DOHH2 (cell line): ENCODE measurements at regions not wholly inside any gene's neighbourhood (a gene's known extent, or its start where the extent isn't known, plus 50 kb on each side); places are given as distances from the start of the nearest gene placed in this dataset.

Experiments used
- H3F3A ChIP-seq: fragments of 200-600 bp; sonication (generic), shearing (Covaris generic); 2 replicates; pipeline ENCODE4 v1.6.0; 2016; ENCODE audit warnings: antibody characterized with exemption, mild to moderate bottlenecking; ENCODE audit not compliant: control insufficient read depth, insufficient read depth
- H3K27ac ChIP-seq: fragments of 200-600 bp; sonication (generic); 2 replicates; pipeline ENCODE4 v1.5.1; 2014; ENCODE audit warnings: low read depth, mild to moderate bottlenecking, low read length, moderate library complexity
- H3K27me3 ChIP-seq: fragments of 200-600 bp; sonication (generic); 2 replicates; pipeline ENCODE4 v1.6.1; 2014; ENCODE audit warnings: mild to moderate bottlenecking, low read length, mixed read lengths; ENCODE audit not compliant: control insufficient read depth
- H3K36me3 ChIP-seq: fragments of 200-600 bp; sonication (generic); 2 replicates; pipeline ENCODE4 v1.6.1; 2014; ENCODE audit warnings: mild to moderate bottlenecking, low read length, moderate library complexity, mixed read lengths; ENCODE audit not compliant: control insufficient read depth
- H3K4me1 ChIP-seq: fragments of 200-600 bp; sonication (generic); 2 replicates; pipeline ENCODE4 v1.6.1; 2014; ENCODE audit warnings: mild to moderate bottlenecking, low read length, mixed read lengths; ENCODE audit not compliant: control insufficient read depth
- H3K4me2 ChIP-seq: fragments of 200-600 bp; sonication (generic); 2 replicates; pipeline ENCODE4 v1.6.0; 2014; ENCODE audit warnings: mild to moderate bottlenecking, low read length, moderate library complexity
- H3K4me3 ChIP-seq: fragments of 200-600 bp; sonication (generic); 2 replicates; pipeline ENCODE4 v1.5.1; 2014; ENCODE audit warnings: mild to moderate bottlenecking, low read length, mixed read lengths
- H3K79me2 ChIP-seq: fragments of 200-600 bp; sonication (generic); 2 replicates; pipeline ENCODE4 v1.6.1; 2014; ENCODE audit warnings: mild to moderate bottlenecking, low read length, mixed read lengths; ENCODE audit not compliant: control insufficient read depth
- H3K9me2 ChIP-seq: fragments of 200-600 bp; sonication (generic); replicated peaks from 2 replicates; pipeline ENCODE4 v1.6.1; 2014; ENCODE audit warnings: mild to moderate bottlenecking, low read length, mixed read lengths; ENCODE audit not compliant: control insufficient read depth
- H3K9me3 ChIP-seq: fragments of 200-600 bp; sonication (generic); 2 replicates; pipeline ENCODE4 v1.6.1; 2014; ENCODE audit warnings: antibody characterized with exemption, low read length, mixed read lengths; ENCODE audit not compliant: control insufficient read depth, insufficient read depth
- H4K20me1 ChIP-seq: fragments of 200-600 bp; sonication (generic); 2 replicates; pipeline ENCODE4 v1.6.0; 2014; ENCODE audit warnings: low read depth, mild to moderate bottlenecking, antibody characterized with exemption, low read length, moderate library complexity; ENCODE audit not compliant: control insufficient read depth, insufficient read depth
- EZH2phosphoT487 ChIP-seq: fragments of 200-600 bp; sonication (generic); IDR thresholded peaks from 2 replicates; pipeline ENCODE4 v1.6.1; 2017; ENCODE audit warnings: borderline replicate concordance, mild to moderate bottlenecking, antibody characterized with exemption, low read length, moderate library complexity, mixed read lengths
- TF ChIP-seq, protein P1 (sequence below): fragments of 200-600 bp; sonication (generic); IDR thresholded peaks from one replicate; pipeline ENCODE4 v1.5.1; 2014; ENCODE audit warnings: antibody characterized with exemption, mild to moderate bottlenecking, low read depth, low read length; ENCODE audit not compliant: poor library complexity, severe bottlenecking

- Histone ChIP-seq H4K20me1 (no peaks in the 10 kb centered on the region), H3K9me2 (no peaks in the 10 kb centered on the region), H3F3A (no peaks in the 10 kb centered on the region), H3K27ac (no peak overlapping the region), H3K9me3 (no peaks in the 10 kb centered on the region), H3K4me3 (no peak overlapping the region), H3K4me1 (no peaks in the 10 kb centered on the region), H3K27me3 (no peaks in the 10 kb centered on the region), H3K36me3 (no peaks in the 10 kb centered on the region), H3K4me2 (no peak overlapping the region), H3K79me2 (no peaks in the 10 kb centered on the region)
- TF ChIP-seq EZH2phosphoT487: no peak
- TF ChIP-seq, protein P1, sequence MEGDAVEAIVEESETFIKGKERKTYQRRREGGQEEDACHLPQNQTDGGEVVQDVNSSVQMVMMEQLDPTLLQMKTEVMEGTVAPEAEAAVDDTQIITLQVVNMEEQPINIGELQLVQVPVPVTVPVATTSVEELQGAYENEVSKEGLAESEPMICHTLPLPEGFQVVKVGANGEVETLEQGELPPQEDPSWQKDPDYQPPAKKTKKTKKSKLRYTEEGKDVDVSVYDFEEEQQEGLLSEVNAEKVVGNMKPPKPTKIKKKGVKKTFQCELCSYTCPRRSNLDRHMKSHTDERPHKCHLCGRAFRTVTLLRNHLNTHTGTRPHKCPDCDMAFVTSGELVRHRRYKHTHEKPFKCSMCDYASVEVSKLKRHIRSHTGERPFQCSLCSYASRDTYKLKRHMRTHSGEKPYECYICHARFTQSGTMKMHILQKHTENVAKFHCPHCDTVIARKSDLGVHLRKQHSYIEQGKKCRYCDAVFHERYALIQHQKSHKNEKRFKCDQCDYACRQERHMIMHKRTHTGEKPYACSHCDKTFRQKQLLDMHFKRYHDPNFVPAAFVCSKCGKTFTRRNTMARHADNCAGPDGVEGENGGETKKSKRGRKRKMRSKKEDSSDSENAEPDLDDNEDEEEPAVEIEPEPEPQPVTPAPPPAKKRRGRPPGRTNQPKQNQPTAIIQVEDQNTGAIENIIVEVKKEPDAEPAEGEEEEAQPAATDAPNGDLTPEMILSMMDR: no peak
Observed at GRCh38 chr2:49664827-49665226, 510.5 kb upstream of the FSHR start.

GRCh38 chr2:49661809-49662208, 507.5 kb upstream of the FSHR start:
- H3K27me3 ChIP-seq: no peaks in the 10 kb centered on the region
- no peaks in the 10 kb centered on the region for H3K9me3 ChIP-seq
- H3K79me2 ChIP-seq: no peaks in the 10 kb centered on the region
- no peak overlapping the region for H3K4me2 ChIP-seq
- H3K4me1 ChIP-seq: no peaks in the 10 kb centered on the region
- H3K36me3 ChIP-seq: no peaks in the 10 kb centered on the region
- H3K4me3 ChIP-seq: no peak overlapping the region
- TF ChIP-seq, protein P1: no peak
- no peak for TF ChIP-seq EZH2phosphoT487
- H4K20me1 ChIP-seq: no peaks in the 10 kb centered on the region
- H3K9me2 ChIP-seq: no peaks in the 10 kb centered on the region
- no peaks in the 10 kb centered on the region for H3F3A ChIP-seq
- H3K27ac ChIP-seq: no peak overlapping the region

GRCh38 chr2:49656853-49657252, 502.5 kb upstream of the FSHR start:
- Histone ChIP-seq H3K9me2 (no peaks in the 10 kb centered on the region; the same call in 1 of the 2 replicates), H3K79me2 (no peaks in the 10 kb centered on the region), H3K36me3 (no peaks in the 10 kb centered on the region), H3K27ac (no peak overlapping the region), H3F3A (no peaks in the 10 kb centered on the region), H3K9me3 (no peaks in the 10 kb centered on the region), H3K4me3 (no peak overlapping the region), H3K4me2 (no peak overlapping the region), H4K20me1 (no peaks in the 10 kb centered on the region), H3K27me3 (no peaks in the 10 kb centered on the region), H3K4me1 (no peaks in the 10 kb centered on the region)
- TF ChIP-seq EZH2phosphoT487: no peak
- TF ChIP-seq, protein P1: no peak

- Histone ChIP-seq H3K9me3 (no peaks in the 10 kb centered on the region), H3K4me3 (no peak overlapping the region), H3K27me3 (no peaks in the 10 kb centered on the region), H3K9me2 (no peaks in the 10 kb centered on the region), H3K4me2 (no peak overlapping the region), H3F3A (no peaks in the 10 kb centered on the region), H3K36me3 (no peaks in the 10 kb centered on the region), H3K79me2 (no peaks in the 10 kb centered on the region), H4K20me1 (no peaks in the 10 kb centered on the region), H3K27ac (no peak overlapping the region), H3K4me1 (no peaks in the 10 kb centered on the region)
- TF ChIP-seq, protein P1: no peak
- no peak for TF ChIP-seq EZH2phosphoT487
Observed at GRCh38 chr2:49643149-49643548, 488.8 kb upstream of the FSHR start.
